ENCODE measurements at regions not wholly inside any gene's neighbourhood (a gene's known extent, or its start where the extent isn't known, plus 50 kb on each side); places are given as distances from the start of the nearest gene placed in this dataset.
A peak's percentile ranks its signal among the peaks of the same experiment; 100 is the strongest.

DNA sequence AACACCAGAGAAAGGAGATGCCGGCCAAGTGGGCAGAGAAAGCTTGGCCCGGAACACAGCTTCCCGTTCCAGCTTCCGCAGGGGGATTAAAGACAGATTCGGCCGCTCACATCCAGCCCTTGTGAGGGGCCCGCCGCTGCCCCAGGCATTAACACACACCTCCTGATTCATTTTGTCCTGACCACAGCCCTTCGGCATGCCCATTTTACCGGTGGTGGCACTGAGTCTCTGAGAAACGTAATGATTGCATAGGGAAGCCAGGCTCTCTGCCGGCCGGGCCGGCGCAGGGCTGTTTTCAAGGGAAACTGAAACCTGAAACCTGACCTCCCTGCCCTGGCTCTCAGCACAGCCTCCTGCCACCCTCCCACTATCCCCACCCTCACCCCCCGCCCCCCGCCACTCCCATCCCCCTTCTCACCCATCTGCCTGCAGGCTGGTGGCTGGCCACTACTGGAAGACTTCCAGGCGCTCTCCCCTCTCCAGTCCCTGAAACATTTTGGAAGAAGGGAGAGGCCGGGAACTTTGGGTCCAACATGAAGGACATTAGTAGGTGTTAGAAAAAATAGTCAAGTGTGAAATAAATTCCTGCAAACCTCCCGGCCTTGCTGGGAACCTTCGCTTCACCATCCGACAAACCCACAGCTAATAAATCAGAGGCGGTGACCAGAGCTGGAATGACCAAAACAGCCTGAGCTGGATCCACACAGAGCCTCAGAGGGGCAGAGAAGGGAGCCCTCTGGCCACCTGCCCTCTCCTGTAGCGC is 83.5 kb upstream of the CUX1 start:
- TF ChIP-seq, protein P1, sequence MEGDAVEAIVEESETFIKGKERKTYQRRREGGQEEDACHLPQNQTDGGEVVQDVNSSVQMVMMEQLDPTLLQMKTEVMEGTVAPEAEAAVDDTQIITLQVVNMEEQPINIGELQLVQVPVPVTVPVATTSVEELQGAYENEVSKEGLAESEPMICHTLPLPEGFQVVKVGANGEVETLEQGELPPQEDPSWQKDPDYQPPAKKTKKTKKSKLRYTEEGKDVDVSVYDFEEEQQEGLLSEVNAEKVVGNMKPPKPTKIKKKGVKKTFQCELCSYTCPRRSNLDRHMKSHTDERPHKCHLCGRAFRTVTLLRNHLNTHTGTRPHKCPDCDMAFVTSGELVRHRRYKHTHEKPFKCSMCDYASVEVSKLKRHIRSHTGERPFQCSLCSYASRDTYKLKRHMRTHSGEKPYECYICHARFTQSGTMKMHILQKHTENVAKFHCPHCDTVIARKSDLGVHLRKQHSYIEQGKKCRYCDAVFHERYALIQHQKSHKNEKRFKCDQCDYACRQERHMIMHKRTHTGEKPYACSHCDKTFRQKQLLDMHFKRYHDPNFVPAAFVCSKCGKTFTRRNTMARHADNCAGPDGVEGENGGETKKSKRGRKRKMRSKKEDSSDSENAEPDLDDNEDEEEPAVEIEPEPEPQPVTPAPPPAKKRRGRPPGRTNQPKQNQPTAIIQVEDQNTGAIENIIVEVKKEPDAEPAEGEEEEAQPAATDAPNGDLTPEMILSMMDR (IDR thresholded peaks at IDR 0.05; ENCODE audit: low read depth, low read length, poor library complexity, severe bottlenecking): no peak
- TF ChIP-seq EZH2phosphoT487 (IDR thresholded peaks at IDR 0.05; ENCODE audit: borderline replicate concordance, low read length): no peak
- no peaks in the 10 kb centered on the region for H3K9me2 ChIP-seq (replicated peaks; ENCODE audit: control insufficient read depth, low read length)

GRCh38 chr7:101736084-101736483 is 81.3 kb upstream of the CUX1 start:
- no peak overlapping the region for H3K27ac ChIP-seq (ENCODE audit: low read depth, low read length)
- no peaks in the 10 kb centered on the region for H3K36me3 ChIP-seq (ENCODE audit: control insufficient read depth, low read length)
- no peaks in the 10 kb centered on the region for H4K20me1 ChIP-seq (ENCODE audit: control insufficient read depth, insufficient read depth, low read depth, low read length)
- H3K9me2 ChIP-seq (replicated peaks; ENCODE audit: control insufficient read depth, low read length): no peaks in the 10 kb centered on the region
- peaks cover 7% of the 10 kb centered on the region; the same call in 1 of the 2 replicates for H3K27me3 ChIP-seq (ENCODE audit: control insufficient read depth, low read length)
- TF ChIP-seq, protein P1 (IDR thresholded peaks at IDR 0.05; ENCODE audit: low read depth, low read length, poor library complexity, severe bottlenecking): no peak
- no peak for TF ChIP-seq EZH2phosphoT487 (IDR thresholded peaks at IDR 0.05; ENCODE audit: borderline replicate concordance, low read length)
- no peaks in the 10 kb centered on the region for H3K79me2 ChIP-seq (ENCODE audit: control insufficient read depth, low read length)
- peaks cover 24% of the 10 kb centered on the region for H3K4me1 ChIP-seq (ENCODE audit: control insufficient read depth, low read length)
- H3K4me3 ChIP-seq (ENCODE audit: low read length): no peak overlapping the region
- no peaks in the 10 kb centered on the region for H3K9me3 ChIP-seq (ENCODE audit: control insufficient read depth, insufficient read depth, low read length)
- H3K4me2 ChIP-seq (ENCODE audit: low read length): no peak overlapping the region
- H3F3A ChIP-seq (ENCODE audit: control insufficient read depth, insufficient read depth): 0 out of 2 replicates have a peak, but pooled peaks cover 2% of the 10 kb centered on the region

More for the DNA sequence above, 83.5 kb upstream of the CUX1 start:
- Histone ChIP-seq H3K36me3 (ENCODE audit: control insufficient read depth, low read length) (no peaks in the 10 kb centered on the region), H3K4me1 (ENCODE audit: control insufficient read depth, low read length) (peaks cover 7% of the 10 kb centered on the region; the same call in 1 of the 2 replicates), H3K9me3 (ENCODE audit: control insufficient read depth, insufficient read depth, low read length) (no peaks in the 10 kb centered on the region), H3K4me3 (ENCODE audit: low read length) (no peak overlapping the region), H4K20me1 (ENCODE audit: control insufficient read depth, insufficient read depth, low read depth, low read length) (no peaks in the 10 kb centered on the region), H3K79me2 (ENCODE audit: control insufficient read depth, low read length) (no peaks in the 10 kb centered on the region), H3K27me3 (ENCODE audit: control insufficient read depth, low read length) (peaks cover 9% of the 10 kb centered on the region; the same call in 1 of the 2 replicates), H3K27ac (ENCODE audit: low read depth, low read length) (no peak overlapping the region), H3F3A (ENCODE audit: control insufficient read depth, insufficient read depth) (no peaks in the 10 kb centered on the region), H3K4me2 (ENCODE audit: low read length) (peak overlapping the region; percentile 26; the same call in 1 of the 2 replicates)

DNA sequence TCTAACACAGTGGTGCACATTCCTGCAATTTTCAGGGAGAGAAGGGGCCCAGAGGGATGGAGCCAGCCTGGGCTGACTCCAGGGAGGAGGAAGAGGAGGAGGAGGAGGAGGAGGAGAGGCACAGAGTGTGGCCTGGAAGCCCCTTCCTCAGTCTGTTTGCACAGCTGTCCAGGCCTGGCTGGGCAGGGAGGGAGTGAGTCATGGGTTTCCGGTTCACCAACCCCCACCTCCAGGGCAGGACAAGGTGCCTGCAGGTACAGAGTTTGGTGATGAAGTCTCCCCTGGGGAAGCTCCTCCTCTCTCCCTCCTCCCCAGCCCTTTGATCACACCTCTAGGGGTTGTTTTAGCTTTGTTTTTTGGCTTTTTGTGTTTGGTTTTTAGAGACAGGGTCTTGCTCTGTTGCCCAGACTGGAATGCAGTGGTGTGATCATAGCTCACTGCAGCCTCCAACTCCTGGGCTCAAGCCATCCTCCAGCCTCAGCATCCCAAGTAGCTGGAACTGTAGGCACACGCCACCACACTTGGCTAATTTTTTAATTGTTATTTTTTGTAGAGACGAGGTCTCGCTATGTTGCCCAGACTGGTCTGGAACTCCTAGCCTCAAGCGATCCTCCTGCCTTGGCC is 77.5 kb upstream of the CUX1 start:
- Histone ChIP-seq H3K36me3 (ENCODE audit: control insufficient read depth, low read length) (no peaks in the 10 kb centered on the region), H3K27me3 (ENCODE audit: control insufficient read depth, low read length) (no peaks in the 10 kb centered on the region), H3K79me2 (ENCODE audit: control insufficient read depth, low read length) (no peaks in the 10 kb centered on the region), H3K4me1 (ENCODE audit: control insufficient read depth, low read length) (peaks cover 49% of the 10 kb centered on the region), H3K4me2 (ENCODE audit: low read length) (no peak overlapping the region; the same call in 1 of the 2 replicates), H3K4me3 (ENCODE audit: low read length) (no peak overlapping the region), H3K9me2 (replicated peaks; ENCODE audit: control insufficient read depth, low read length) (no peaks in the 10 kb centered on the region), H3F3A (ENCODE audit: control insufficient read depth, insufficient read depth) (0 out of 2 replicates have a peak, but pooled peaks cover 5% of the 10 kb centered on the region), H3K9me3 (ENCODE audit: control insufficient read depth, insufficient read depth, low read length) (no peaks in the 10 kb centered on the region), H3K27ac (ENCODE audit: low read depth, low read length) (no peak overlapping the region), H4K20me1 (ENCODE audit: control insufficient read depth, insufficient read depth, low read depth, low read length) (no peaks in the 10 kb centered on the region)
- TF ChIP-seq, protein P1 (IDR thresholded peaks at IDR 0.05; ENCODE audit: low read depth, low read length, poor library complexity, severe bottlenecking): no peak
- no peak for TF ChIP-seq EZH2phosphoT487 (IDR thresholded peaks at IDR 0.05; ENCODE audit: borderline replicate concordance, low read length)
